Loucy (cell line): ENCODE measurements at regions not wholly inside any gene's neighbourhood (a gene's known extent, or its start where the extent isn't known, plus 50 kb on each side); places are given as distances from the start of the nearest gene placed in this dataset.

ENCODE experiments used
- H2AFZ ChIP-seq: fragments of 200-600 bp; sonication (generic); 2 replicates; pipeline ENCODE4 v1.6.0; 2016; ENCODE audit warnings: antibody characterized with exemption, mild to moderate bottlenecking, low read length, moderate library complexity
- H3F3A ChIP-seq: fragments of 200-600 bp; 2 replicates; pipeline ENCODE4 v1.6.0; 2016; ENCODE audit warnings: antibody characterized with exemption, low read depth, mild to moderate bottlenecking
- H3K27me3 ChIP-seq: fragments of 200-600 bp; sonication (generic); 2 replicates; pipeline ENCODE4 v1.6.1; 2014; ENCODE audit warnings: low read length, mild to moderate bottlenecking; ENCODE audit not compliant: insufficient read depth, poor library complexity, severe bottlenecking
- H3K36me3 ChIP-seq: fragments of 200-600 bp; sonication (generic); 2 replicates; pipeline ENCODE4 v1.6.1; 2016; ENCODE audit warnings: low read length; ENCODE audit not compliant: insufficient read depth
- H3K4me1 ChIP-seq: fragments of 200-600 bp; sonication (generic); 2 replicates; pipeline ENCODE4 v1.5.1; 2014; ENCODE audit warnings: low read length, mild to moderate bottlenecking; ENCODE audit not compliant: insufficient read depth, poor library complexity, severe bottlenecking
- H3K4me2 ChIP-seq: fragments of 200-600 bp; sonication (generic); 2 replicates; pipeline ENCODE4 v1.6.0; 2014; ENCODE audit warnings: antibody characterized with exemption, low read length, low read depth, mild to moderate bottlenecking; ENCODE audit not compliant: poor library complexity, severe bottlenecking
- H3K4me3 ChIP-seq: fragments of 200-600 bp; sonication (generic); 2 replicates; pipeline ENCODE4 v1.5.1; 2014; ENCODE audit warnings: low read length, mild to moderate bottlenecking, mixed read lengths; ENCODE audit not compliant: poor library complexity, severe bottlenecking
- H3K79me2 ChIP-seq: fragments of 200-600 bp; sonication (generic); 2 replicates; pipeline ENCODE4 v1.6.1; 2014; ENCODE audit warnings: low read length; ENCODE audit not compliant: insufficient read depth
- H3K9ac ChIP-seq: fragments of 200-600 bp; sonication (generic); 2 replicates; pipeline ENCODE4 v1.6.0; 2014; ENCODE audit warnings: mild to moderate bottlenecking, low read depth, low read length, moderate library complexity; ENCODE audit not compliant: poor library complexity, severe bottlenecking
- H3K9me2 ChIP-seq: fragments of 200-600 bp; sonication (generic); replicated peaks from 2 replicates; pipeline ENCODE4 v1.6.1; 2016; ENCODE audit warnings: low read depth, low read length, mixed read lengths
- H3K9me3 ChIP-seq: fragments of 200-600 bp; sonication (generic); 2 replicates; pipeline ENCODE4 v1.6.1; 2014; ENCODE audit warnings: mild to moderate bottlenecking, antibody characterized with exemption, low read length, low read depth; ENCODE audit not compliant: insufficient read depth
- H4K20me1 ChIP-seq: fragments of 200-600 bp; sonication (generic); 2 replicates; pipeline ENCODE4 v1.6.0; 2014; ENCODE audit warnings: antibody characterized with exemption, low read length, mild to moderate bottlenecking; ENCODE audit not compliant: insufficient read depth, poor library complexity, severe bottlenecking
- CTCF ChIP-seq: fragments of 200-600 bp; sonication (generic); conservative IDR thresholded peaks from 2 replicates; pipeline ENCODE4 v1.5.1; 2014; ENCODE audit warnings: mild to moderate bottlenecking, antibody characterized with exemption, low read length
- EZH2phosphoT487 ChIP-seq: fragments of 200-600 bp; IDR thresholded peaks from 2 replicates; pipeline ENCODE4 v1.6.1; 2018; ENCODE audit warnings: antibody characterized with exemption, mild to moderate bottlenecking, moderate library complexity, borderline replicate concordance

DNA sequence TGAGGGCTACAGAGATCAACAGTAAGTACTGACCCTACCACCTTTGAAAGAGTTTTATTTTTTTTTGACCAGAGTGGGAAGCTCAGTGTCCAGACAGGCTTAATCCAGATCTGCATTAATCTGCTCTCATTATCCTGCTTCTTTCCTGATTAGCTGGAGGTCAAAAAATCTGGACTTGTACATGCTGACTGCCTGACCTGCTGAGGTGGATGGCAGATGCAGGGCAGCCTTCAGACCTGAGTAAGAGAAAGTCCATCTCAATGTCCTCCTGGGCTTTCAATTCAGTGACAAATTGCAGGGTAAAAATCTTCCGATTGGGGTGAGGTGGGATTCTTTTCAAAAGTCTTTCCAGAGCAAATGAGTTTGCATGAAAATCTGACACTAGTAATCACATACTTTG is 998.8 kb upstream of the PIK3C3 start:
- H3K79me2 ChIP-seq = no peaks in the 10 kb centered on the region
- H2AFZ ChIP-seq = no peak overlapping the region
- H3K4me2 ChIP-seq = no peak overlapping the region
- H3K9me3 ChIP-seq = no peaks in the 10 kb centered on the region
- no peaks in the 10 kb centered on the region for H3K9me2 ChIP-seq
- H3F3A ChIP-seq = no peaks in the 10 kb centered on the region
- no peaks in the 10 kb centered on the region for H3K27me3 ChIP-seq
- no peak overlapping the region for H3K4me3 ChIP-seq
- no peaks in the 10 kb centered on the region for H3K4me1 ChIP-seq
- no peaks in the 10 kb centered on the region for H4K20me1 ChIP-seq
- H3K36me3 ChIP-seq = no peaks in the 10 kb centered on the region
- no peak overlapping the region for H3K9ac ChIP-seq
- no peak for TF ChIP-seq CTCF
- no peak for TF ChIP-seq EZH2phosphoT487

GRCh38 chr18:40955351-40955750 is 999.7 kb upstream of the PIK3C3 start:
- H3K36me3 ChIP-seq = no peaks in the 10 kb centered on the region
- no peaks in the 10 kb centered on the region for H3K27me3 ChIP-seq
- no peak overlapping the region for H3K9ac ChIP-seq
- no peak overlapping the region for H2AFZ ChIP-seq
- H3K9me3 ChIP-seq = no peaks in the 10 kb centered on the region
- no peak overlapping the region for H3K4me2 ChIP-seq
- H3K4me3 ChIP-seq = no peak overlapping the region
- no peaks in the 10 kb centered on the region for H3F3A ChIP-seq
- no peaks in the 10 kb centered on the region for H3K9me2 ChIP-seq
- H3K4me1 ChIP-seq = no peaks in the 10 kb centered on the region
- no peaks in the 10 kb centered on the region for H3K79me2 ChIP-seq
- TF ChIP-seq EZH2phosphoT487 (no peak), CTCF (no peak)
- no peaks in the 10 kb centered on the region for H4K20me1 ChIP-seq

GRCh38 chr18:40949114-40949950 is 1005.7 kb upstream of the PIK3C3 start:
- Histone ChIP-seq H2AFZ (no peak overlapping the region), H3K9me2 (no peaks in the 10 kb centered on the region), H3F3A (no peaks in the 10 kb centered on the region), H3K9ac (no peak overlapping the region), H3K27me3 (no peaks in the 10 kb centered on the region), H3K9me3 (no peaks in the 10 kb centered on the region; the same call in 1 of the 2 replicates), H3K79me2 (no peaks in the 10 kb centered on the region), H3K4me1 (no peaks in the 10 kb centered on the region), H3K4me2 (no peak overlapping the region), H3K36me3 (no peaks in the 10 kb centered on the region), H4K20me1 (no peaks in the 10 kb centered on the region), H3K4me3 (no peak overlapping the region)
- TF ChIP-seq CTCF = no peak
- TF ChIP-seq EZH2phosphoT487 = no peak
